Activated T-helper 1 cell treated with Interleukin-2 at 50 U/mL for 16 hours (primary cell): ENCODE measurements at regions not wholly inside any gene's neighbourhood (a gene's known extent, or its start where the extent isn't known, plus 50 kb on each side); places are given as distances from the start of the nearest gene placed in this dataset.

Experiments used
- DNase-seq: peaks from one replicate; pipeline ENCODE4 v3.0.0-alpha.2; 2020; ENCODE audit warnings: low read depth

DNA sequence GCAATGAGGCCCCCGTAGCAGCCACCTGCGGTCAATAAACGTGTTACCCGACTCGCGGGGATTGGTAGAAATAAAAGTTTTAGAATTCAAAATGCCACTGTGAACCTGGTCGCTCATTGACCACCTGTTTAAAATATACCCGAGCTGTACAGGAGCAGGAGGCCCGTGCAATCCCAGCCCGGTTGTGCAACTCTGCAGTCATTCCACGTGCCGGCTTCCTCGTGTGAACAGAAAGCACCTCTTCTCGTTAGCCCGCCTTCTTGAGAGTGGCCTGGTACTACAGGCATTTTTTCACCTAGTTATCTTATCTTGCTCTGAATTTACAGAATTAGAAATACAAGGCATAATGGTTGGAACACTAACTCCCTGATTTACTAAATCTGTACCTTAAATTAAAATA lies 660.7 kb downstream of the GALR1 start:
- DNase-seq, result no peak

DNA sequence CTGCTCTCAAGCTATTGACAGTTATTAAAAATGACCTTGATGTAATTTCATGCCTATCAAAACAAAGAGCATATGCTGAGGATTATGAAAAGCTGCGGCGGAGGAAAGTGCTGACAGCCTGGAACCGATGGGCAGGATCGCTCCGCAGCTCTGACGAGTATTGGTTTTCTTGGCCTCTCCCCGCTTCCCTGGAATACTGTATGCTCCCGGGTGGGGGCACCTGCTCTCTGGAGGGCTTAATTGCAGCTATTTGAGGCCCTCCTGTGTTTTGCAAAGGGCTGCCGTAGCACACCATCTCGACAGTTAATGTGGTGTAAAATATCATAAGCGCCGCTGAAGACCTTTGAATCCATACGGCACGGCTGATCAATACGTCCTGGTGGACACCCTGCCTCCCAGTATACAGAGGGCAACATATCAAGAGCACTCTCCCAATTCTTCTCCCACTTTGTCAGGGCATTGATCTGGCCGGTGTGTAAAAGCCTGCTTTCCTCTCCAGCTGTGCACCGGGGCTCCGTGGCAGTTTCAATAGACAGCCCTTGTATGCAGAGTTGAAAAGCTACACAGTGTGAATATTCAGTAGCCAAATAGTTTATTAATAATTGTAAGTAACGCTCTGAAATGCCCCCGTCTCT lies 662.4 kb downstream of the GALR1 start:
- DNase-seq, result no peak

DNA sequence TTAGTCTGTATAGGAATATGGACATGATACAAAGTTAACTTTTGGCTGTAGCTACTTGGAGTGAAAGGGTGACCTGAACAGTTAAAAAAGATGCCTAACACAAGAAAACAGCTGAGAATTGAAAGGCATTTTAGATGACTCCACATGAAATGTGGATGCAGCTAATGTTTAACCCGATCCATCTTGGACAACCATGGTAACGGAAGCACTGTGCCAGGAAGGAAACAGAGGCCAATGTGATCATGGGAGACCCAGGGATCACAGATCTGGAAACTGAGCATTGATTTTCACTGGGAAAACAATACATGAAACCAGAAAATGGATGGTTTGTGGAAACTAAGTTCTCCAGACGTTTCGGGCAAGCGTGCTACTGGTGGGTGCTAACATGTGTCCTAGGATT lies 669.1 kb downstream of the GALR1 start:
- no peak for DNase-seq

DNA sequence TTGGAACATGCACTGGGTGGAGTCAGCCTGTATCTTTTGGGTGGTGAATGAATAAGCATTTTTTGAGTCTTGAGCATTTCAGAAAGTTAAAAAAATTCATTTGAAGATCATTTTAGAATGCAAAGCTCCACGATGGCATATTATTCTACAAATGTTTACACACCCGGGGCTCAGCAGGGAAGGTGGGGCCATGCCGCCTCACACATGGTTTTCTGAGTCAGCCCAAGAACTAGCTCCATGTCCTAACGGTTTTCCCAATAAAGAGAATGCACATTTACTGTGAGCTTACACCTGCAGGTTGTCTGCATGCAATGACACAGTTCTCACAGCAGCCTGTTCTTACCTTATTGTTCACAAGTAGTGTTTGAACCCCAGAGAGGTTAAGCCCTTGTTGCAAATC lies 670.3 kb downstream of the GALR1 start:
- no peak for DNase-seq

GRCh38 chr18:77935342-77935741 lies 685.7 kb downstream of the GALR1 start:
- DNase-seq, result no peak

GRCh38 chr18:77940566-77940965 lies 690.9 kb downstream of the GALR1 start:
- DNase-seq, result no peak

- DNase-seq, result no peak
These were observed 694.9 kb downstream of the GALR1 start for GRCh38 chr18:77944533-77944932.

DNA sequence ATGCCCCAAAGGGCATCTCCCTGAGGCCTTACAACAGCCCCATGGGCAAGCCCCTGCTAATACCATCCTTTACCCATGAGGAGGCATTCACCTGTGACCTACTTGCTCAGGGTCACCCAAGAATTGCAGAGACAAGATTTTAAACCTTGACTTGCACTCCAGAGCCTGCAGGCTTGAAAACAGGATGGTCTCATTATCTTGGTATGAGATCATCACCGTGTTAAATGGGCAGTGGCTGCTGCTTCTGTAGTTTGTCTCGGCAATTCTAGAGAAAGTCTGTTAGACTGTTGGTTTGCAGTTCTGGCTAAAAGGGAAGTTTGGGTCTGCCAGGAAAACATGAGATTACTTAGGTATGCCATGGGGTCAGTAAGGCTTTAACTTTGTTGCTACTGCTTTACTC lies 698.9 kb downstream of the GALR1 start:
- DNase-seq, result no peak

GRCh38 chr18:77949355-77949973 lies 699.8 kb downstream of the GALR1 start:
- DNase-seq, result no peak

DNA sequence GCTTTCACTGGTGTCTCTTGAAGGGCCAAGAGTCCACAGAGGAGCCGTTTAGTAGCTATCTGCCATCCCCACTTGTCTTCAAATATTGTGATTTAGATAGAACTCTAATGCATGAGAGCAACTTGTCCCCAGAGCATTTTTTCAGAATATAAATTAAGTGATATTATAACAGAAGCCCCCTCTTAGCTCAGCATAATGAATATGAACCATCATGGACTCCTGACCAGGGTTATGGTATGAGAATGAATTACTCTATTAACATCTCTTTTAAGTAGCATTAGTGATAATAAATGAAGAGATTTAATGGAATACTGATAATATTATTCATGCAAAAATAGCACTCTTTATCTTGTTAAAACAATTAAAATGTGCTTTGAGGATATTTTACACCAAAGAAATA lies 709.6 kb downstream of the GALR1 start:
- no peak for DNase-seq

- no peak for DNase-seq
These were observed 711.3 kb downstream of the GALR1 start for GRCh38 chr18:77960791-77961410.

DNA sequence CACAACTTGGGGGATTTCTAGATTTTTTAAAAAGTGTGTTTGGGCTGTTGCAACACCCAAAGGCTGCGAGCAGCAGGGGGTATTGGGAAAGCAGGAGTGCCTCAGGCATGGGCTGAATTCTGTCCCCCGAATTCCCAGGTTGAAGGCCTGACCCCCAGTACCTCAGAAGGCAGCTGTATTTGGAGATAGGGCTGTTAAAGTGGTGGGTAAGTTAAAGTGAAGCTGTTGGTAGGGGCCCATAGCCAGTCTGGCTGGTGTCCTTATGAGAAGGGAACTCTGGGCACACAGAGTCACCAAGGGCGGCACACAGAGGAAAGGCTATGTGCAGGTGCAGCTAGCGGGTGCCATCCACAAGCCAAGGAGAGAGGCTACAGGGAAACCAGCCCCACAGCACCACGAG lies 717.4 kb downstream of the GALR1 start:
- no peak for DNase-seq

- no peak for DNase-seq
These were observed 718.1 kb downstream of the GALR1 start for GRCh38 chr18:77967791-77968190.

GRCh38 chr18:77969972-77970371 lies 720.3 kb downstream of the GALR1 start:
- no peak for DNase-seq

- DNase-seq, result no peak
These were observed 721.2 kb downstream of the GALR1 start for GRCh38 chr18:77970814-77971213.

GRCh38 chr18:77973745-77974144 lies 724.1 kb downstream of the GALR1 start:
- no peak for DNase-seq

DNA sequence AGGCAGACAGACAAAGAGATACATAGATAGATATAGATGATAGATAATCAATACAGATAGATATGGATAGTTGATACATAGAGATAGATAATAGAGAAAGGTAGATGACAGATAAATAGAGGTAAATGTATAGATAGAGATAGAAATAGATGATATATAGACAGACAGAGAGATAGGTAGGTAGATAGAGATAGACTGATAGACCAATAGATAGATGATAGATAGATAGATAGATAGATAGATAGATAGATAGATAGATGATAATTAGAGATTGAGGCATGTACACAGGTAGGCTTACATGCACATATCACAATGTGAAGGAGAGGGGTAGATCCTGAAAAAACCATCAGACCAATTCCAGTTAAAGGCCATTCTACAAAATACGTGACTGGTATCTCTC lies 724.7 kb downstream of the GALR1 start:
- no peak for DNase-seq

DNA sequence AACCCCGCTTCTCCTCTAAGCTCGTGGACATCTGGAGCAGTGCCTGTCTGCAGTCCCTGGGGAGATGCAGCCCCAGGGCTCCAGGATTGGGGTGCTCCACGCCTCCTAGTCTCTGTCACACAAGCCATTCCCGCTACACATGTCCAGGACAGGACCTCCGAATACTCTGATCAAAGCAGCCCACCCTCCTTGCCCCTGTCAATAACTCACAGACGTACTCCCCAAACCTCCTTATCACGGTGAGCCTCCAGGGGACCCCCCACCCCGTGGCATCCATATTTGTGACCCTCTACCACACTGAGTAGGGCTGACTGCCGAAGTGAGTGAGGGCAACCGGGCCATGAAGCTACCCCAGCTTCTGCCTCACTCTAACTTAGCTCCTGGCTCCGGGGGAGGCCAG lies 727.7 kb downstream of the GALR1 start:
- no peak for DNase-seq

GRCh38 chr18:77980275-77980674 lies 730.6 kb downstream of the GALR1 start:
- no peak for DNase-seq

GRCh38 chr18:77981874-77982273 lies 732.2 kb downstream of the GALR1 start:
- DNase-seq, result no peak

GRCh38 chr18:77983270-77983669 lies 733.6 kb downstream of the GALR1 start:
- no peak for DNase-seq

- DNase-seq, result no peak
These were observed 734.5 kb downstream of the GALR1 start for GRCh38 chr18:77984178-77984577.

DNA sequence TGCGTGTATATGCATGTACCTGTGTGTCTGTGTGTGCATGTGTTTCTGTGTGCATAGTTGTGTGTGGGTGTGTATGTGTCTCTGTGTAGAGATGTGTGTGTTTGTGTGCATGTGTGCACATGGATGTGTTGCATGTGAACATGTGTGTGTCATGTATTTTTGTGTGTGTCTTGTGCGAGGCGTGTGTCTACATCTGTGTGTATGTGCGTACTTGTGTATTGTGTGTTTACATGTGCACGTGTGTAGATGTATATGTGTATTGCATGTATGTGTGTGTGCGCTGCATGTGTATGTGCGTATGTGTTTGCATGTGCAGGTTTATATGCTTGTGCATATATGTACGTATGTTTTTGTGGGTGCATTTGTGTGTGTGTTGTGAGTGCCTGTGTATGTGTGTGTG lies 735.2 kb downstream of the GALR1 start:
- DNase-seq, result no peak
